GM12873 (cell line): ENCODE measurements at regions not wholly inside any gene's neighbourhood (a gene's known extent, or its start where the extent isn't known, plus 50 kb on each side); places are given as distances from the start of the nearest gene placed in this dataset.

Experiments
- TF ChIP-seq, protein P1 (sequence below): IDR thresholded peaks from 2 replicates; pipeline ENCODE4 v1.5.1; 2012; ENCODE audit warnings: low read depth, mild to moderate bottlenecking, moderate library complexity, low read length, control low read depth; ENCODE audit not compliant: insufficient read depth; ENCODE audit errors: missing control alignments

- TF ChIP-seq, protein P1, sequence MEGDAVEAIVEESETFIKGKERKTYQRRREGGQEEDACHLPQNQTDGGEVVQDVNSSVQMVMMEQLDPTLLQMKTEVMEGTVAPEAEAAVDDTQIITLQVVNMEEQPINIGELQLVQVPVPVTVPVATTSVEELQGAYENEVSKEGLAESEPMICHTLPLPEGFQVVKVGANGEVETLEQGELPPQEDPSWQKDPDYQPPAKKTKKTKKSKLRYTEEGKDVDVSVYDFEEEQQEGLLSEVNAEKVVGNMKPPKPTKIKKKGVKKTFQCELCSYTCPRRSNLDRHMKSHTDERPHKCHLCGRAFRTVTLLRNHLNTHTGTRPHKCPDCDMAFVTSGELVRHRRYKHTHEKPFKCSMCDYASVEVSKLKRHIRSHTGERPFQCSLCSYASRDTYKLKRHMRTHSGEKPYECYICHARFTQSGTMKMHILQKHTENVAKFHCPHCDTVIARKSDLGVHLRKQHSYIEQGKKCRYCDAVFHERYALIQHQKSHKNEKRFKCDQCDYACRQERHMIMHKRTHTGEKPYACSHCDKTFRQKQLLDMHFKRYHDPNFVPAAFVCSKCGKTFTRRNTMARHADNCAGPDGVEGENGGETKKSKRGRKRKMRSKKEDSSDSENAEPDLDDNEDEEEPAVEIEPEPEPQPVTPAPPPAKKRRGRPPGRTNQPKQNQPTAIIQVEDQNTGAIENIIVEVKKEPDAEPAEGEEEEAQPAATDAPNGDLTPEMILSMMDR: no peak
Measured at GRCh38 chr1:60764489-60764888, 317.9 kb upstream of the NFIA start.

DNA sequence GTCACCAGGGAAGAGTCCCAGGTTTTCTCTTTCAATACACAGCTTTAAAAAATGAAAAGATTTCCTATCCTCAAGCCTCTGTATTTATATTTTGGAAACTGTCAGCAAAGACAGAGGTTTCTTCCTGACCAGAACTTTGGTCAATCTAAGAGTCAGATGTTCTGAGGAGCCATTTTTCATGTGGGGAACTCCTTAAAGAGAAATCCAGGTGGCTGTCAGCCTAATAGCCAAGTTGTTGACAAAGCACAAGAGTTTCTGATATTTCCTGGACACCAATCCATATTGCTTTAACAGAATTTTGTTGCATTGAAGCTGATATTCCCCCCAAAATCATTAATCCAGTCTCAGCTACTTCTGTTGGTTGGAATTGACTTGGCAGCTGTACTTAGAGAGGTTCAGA, 318.6 kb upstream of the NFIA start:
- TF ChIP-seq, protein P1: no peak

DNA sequence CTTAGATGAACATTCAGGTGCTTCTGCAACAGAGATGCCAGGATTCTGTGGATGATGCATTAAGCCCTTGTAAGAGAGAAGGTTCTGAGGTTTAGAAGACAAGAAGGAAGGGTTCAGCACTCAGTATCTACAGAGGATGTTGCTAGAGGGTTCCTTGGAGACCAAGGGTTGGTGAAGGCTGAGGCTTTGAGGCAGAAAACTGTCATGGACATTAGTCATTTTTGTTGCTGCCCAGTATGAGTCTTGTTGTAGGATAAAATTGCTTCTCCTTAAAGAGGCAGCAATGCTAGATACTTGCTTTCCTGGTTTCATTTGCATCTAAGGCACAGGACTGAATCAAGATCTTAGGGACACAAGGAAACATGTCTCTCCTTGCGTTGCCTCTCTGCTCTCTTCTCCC, 319.4 kb upstream of the NFIA start:
- TF ChIP-seq, protein P1: no peak

DNA sequence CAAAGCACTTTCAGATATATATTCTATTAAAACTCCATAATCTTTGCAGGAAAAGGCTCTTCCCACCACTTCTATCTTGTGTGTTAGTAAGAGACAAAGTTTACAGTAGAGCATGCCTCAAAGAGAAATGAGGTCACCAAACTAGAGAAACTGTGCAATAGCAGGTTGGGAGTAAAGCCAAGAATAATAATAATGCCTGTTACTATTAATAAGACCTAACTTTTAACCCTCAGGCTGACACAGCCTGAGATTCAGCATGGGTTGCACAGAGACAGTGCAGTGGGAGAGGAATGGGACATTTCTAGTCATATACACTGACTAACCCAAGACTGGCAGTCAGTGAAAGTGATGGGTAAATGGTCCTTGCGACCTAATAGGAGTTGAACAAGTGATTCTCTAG, 320.2 kb upstream of the NFIA start:
- TF ChIP-seq, protein P1: no peak

DNA sequence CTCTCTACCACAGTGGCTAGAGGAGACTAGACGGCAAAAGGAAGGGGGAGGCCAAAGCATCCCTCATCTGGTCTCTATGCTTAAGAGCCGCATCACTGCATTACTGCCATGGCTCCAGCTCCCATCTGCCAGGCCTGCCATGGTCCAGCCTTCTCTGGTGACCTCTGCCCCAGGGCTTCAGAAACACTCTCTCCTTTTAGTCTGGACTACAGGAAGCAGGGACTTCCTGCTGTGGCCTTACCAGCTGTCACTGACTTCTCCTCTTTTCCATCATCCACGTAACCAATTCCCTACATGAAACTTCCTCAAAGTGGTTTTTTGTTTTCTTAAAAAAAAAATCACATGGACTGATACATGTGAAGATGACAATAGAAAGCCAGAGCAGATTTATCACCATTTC, 323.1 kb upstream of the NFIA start:
- TF ChIP-seq, protein P1: no peak

GRCh38 chr1:60757485-60757884, 324.9 kb upstream of the NFIA start:
- TF ChIP-seq, protein P1: no peak

DNA sequence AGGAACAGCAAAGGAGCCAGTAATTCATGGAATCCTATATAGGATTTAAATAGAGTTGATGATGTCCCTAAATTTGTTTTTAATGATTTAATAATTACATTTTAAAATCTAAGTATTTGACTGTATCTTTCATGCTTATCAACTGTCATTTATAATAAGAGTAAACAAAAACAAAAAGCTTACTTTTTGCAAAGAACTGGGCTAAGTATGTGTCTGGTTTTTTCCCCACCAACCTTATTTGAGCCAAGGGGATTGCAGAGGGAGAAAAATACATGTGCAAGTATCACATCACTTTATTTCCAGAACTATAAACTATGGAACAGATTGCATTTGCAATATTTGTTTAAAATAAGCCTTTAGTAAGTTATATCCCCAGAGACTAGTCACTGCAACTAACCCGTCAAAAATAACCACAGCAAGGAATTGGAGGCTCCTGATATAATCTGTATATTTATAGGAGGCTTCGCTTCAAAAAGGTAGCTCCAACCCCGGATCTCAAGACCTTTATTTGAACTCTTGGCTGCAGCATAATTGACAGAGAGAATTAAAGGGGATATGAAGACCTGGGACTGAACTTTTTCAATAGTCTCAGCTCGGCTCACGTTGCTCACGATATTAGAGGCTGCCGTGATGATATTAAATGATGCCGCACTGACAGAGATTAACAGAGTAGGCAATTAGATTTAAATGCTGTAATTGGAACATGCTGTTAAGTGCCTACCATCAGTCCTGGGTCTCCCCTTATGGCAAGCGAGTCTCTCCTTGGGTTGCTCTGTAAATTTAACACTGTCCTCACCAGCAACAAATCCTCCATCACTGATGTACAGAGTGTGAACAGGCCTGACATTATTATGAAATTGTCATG, 329.1 kb upstream of the NFIA start:
- TF ChIP-seq, protein P1: no peak
